SHP77 (cell line): ENCODE measurements at regions not wholly inside any gene's neighbourhood (a gene's known extent, or its start where the extent isn't known, plus 50 kb on each side); places are given as distances from the start of the nearest gene placed in this dataset.
"Not testable (repeated sequence)": the region's sequence is repeated elsewhere in the genome, so short reads cannot be mapped to it uniquely, and the experiment has no call there.

ENCODE experiments used
- DNase-seq, 2 experiments: peaks; one replicate each; lab custom pipeline; 2025; lab: John Stamatoyannopoulos, UW

DNA sequence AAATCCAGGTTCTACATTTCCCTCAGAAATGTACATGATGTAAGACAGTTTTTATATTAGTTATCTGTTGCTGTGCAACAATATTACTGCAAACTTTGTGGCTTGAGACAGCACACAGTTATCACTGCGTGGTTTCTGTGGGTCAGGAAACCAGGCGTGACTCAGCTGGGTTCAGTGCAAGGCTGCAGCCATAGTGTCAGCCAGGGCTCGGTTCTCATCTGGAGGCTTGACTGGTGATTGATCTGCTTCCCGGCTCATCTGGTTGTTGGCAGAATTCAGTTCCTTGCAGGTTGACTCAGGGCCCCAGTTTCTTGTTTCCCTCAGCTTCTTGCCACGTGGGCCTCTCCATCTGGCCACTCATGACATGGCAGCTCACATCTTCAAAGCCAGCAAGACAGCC lies 146.8 kb upstream of the ROPN1B start:
- DNase-seq, result not testable (repeated sequence)

DNA sequence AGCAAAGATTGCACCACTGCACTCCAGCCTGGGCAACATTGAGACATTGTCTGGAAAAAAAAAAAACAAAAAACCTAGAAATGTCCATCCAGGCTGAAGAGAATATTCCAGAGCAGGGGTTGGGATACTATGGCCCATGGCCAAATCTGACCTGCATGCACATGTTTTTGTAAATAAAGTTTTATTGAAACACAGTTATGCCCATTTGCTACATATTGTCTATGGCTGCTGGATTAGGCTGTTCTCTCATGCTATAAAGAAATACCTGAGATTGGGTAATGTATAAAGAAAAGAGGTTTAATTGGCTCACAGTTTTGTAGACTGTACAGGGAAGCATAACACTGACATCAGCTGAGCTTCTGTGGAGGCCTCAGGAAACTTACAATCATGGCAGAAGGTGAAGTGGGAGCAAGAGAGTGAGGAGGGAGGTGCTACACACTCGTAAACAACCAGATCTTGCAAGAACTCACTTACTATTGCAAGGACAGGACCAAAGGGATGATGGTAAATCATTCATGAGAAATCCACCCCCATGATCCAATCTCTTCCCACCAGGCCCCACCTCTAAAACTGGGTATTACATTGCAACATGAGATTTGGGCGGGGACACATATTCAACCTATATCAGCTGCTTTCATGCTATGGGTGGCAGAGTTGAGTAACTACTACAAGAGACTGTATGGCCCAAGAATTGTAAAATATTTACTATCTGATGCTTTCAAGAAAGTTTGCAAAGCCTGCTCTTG lies 137.8 kb upstream of the ROPN1B start:
- not testable (repeated sequence) for DNase-seq

DNA sequence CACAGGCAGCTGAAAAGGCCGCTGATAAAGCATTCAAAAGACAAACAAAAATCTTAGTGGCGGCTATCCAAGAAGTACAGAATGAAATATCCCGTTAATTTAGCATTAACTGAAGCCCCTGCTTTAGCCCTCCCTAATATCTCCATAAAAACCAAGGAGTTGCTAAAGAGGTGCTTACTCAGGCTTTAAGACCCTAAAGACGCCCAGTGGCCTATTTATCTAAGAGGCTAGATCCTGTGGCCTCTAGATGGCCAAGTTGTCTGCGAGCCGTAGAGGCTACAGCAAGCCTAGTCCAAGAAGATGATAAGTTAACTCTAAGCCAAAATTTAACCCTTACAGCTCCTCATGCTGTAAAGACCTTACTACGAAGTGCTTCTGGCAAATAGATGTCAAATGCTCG lies 133.4 kb upstream of the ROPN1B start:
- DNase-seq, result not testable (repeated sequence)

DNA sequence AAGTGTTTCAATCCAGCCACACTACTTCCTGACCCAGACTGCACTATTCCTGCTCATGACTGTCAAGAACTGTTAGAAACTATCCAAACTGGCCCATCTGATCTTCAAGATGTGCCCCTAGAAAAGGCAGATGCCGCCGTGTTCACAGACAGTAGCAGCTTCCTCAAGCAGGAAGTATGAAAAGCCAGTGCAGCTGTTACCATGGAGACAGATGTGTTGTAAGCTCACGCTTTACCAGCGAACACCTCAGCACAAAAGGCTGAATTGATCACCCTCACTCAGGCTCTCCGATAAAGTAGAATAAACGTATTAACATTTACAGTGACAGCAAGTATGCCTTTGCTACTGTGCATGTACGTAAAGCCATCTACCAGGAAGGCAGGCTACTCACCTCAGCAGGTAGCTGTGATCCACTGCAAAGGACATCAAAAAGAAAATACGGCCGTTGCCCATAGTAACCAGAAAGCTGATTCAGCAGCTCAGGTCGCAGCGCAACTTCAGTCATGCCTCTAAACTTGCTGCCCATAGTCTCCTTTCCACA lies 132.9 kb upstream of the ROPN1B start:
- peak in 1 of 2 experiments; percentile 1 for DNase-seq

DNA sequence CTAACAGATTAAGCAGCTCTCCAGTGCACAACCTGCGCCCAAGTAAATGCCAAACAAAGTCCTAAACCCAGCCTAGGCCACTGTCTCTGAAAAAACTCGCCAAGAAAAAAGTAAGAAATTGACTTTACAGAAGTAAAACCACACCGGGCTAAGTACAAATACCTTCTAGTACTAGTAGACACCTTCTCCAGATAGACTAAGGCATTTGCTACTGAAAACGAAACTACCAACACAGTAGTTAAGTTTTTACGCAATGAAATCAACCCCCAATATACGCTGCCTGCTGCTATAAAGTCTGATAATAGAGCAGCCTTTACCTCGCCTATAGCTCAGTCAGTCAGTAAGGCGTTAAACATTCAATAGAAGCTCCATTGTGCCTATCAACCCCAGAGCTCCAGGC lies 132.2 kb upstream of the ROPN1B start:
- not testable (repeated sequence) for DNase-seq

DNA sequence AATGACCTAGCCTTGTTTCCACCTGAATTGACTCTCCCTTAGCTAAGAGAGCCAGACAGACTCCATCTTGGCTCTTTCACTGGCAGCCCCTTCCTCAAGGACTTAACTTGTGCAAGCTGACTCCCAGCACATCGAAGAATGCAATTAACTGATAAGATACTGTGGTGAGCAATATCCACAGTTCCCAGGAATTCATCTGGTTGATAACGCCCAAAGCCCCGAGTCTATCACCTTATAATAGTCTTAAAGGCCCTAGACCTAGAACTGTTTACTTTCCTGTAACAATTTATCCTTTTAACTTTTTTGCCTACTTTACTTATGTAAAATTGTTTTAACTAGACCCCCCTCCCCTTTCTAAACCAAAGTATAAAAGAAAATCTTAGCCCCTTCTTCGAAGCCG lies 130.1 kb upstream of the ROPN1B start:
- not testable (repeated sequence) for DNase-seq

DNA sequence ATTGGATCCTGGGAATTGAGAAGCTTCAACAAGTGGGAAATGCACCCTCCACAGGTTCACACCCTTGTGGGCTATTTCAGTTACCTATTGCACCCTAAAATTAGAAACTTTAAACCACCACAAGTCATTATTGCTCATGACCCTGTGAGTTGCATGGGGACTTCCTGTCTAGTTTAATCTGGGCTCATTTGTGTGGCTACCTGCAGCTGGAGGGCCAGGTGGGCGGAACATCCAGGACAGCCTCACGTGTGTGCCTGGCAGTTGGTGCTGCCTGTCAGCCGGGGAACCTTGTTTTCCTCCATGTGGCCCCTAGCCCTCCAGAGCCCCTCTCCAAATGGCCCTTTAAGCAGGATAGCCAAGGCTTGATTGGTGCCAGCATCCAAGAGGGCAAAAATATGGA lies 128.5 kb upstream of the ROPN1B start:
- DNase-seq, result not testable (repeated sequence)

DNA sequence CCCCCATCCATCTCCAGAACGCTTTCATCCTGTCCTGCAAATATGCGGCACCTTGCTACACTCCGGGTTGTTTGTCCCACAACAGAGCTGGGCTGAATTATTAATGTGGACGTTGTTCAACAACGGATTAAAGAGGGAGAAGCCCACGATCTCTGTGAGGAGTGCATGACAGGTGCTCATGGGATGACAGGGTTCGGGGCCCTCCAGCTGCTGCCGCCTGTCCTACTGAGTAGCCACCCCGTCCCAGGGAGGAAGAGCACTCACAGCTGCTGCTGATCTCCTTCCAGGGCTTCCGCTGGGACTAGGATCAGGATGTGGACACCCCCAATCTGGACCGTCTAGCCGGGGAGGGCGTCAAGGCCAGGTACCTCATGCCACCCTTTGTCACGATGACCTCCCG lies 121.0 kb upstream of the ROPN1B start:
- DNase-seq, result not testable (repeated sequence)

DNA sequence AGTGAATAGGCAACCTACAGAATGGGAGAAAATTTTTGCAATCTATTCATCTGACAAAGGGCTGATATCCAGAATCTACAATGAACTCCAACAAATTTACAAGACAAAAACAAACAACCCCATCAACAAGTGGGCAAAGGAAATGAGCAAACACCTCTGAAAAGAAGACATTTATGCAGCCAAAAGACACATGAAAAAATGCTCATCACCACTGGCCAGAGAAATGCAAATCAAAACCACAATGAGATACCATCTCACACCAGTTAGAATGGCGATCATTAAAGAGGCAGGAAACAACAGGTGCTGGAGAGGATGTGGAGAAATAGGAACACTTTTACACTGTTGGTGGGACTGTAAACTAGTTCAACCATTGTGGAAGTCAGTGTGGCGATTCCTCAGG lies 114.0 kb upstream of the ROPN1B start:
- not testable (repeated sequence) for DNase-seq

DNA sequence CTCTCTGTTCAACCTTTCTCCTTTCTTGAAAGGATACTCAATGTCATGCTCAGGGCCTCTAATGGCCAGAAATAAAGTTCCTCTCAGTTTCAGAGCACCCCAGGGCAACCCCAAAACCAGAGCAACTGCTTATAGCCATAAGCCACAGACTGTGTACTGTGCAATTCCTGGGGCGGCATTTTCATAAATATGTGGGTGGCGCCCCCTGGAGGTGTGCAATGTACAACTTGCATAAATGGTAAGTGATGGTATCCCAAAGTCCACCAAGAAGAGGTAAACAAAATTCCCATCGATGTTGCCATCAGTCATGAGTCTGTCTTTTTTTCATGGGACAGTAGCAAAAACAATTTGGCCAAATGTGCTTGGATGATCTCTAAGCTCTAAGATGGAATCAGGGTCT lies 108.4 kb upstream of the ROPN1B start:
- DNase-seq, result not testable (repeated sequence)

DNA sequence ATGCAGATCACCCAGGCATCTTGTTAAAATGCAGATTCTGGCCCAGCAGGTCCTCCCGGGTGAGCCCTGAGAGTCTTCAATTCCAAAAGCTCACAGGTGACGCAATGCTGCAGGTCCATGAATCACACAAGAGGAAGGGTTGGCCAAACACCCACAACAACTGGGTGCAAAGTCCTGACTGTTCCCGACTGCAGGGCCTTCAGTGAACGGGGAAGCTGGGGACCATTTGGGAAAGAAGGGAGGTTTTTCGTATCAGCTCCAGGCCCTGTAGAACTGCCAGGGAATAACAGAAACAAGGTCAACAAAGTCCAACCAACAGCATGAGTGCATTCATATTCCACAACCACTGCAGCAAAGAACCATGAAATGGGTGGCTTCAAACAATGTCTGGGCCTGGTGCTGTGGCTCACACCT lies 106.1 kb upstream of the ROPN1B start:
- not testable (repeated sequence) for DNase-seq

DNA sequence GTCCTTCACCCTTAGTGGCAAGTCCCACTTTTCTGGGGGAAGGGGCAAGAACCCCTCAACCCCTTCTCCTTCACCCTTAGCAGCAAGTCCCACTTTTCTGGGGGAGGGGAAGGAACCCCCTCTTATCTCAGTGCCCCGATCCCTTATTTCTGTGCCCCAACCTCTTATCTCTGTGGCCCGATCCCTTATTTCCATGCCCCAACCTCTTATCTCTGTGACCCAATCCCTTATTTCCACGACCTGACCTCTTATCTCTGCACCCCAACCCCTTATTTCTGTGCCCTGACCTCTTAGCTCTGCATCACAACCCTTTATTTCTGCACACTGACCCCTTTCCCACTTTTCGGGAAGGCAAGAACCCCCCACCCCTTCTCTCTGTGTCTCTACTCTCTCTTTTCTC lies 104.4 kb upstream of the ROPN1B start:
- not testable (repeated sequence) for DNase-seq

DNA sequence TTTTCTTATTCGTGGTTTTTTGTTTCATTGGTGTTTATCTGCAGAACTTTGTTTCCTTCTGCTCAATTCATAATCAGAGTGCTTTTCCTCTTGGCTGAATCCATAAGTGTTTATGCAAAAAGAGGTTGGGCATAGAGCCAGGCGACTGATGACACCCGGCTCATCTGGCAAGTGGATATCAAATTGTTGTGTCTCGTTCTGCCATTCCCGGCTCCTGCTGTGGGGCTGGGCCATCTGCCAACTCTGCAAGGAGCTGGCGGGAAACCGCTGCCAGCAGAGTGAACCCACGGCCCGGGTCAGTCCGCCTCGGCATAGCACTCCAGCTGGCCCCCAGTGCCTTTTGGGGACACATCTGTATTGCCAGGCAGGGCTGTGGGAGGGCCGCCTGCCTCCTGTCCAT lies 83.0 kb upstream of the ROPN1B start:
- DNase-seq, result peak; percentile 72 to 87

DNA sequence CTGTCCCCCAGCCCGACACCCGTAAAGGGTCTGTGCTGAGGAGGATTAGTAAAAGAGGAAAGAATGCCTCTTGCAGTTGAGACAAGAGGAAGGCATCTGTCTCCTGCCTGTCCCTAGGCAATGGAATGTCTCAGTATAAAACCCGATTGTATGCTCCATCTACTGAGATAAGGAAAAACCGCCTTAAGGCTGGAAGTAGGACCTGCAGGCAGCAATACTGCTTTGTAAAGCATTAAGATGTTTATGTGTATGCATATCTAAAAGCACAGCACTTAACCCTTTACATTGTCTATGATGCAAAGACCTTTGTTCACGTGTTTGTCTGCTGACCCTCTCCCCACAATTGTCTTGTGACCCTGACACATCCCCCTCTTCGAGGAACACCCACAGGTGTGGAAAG lies 69.8 kb upstream of the ROPN1B start:
- DNase-seq, result not testable (repeated sequence)

DNA sequence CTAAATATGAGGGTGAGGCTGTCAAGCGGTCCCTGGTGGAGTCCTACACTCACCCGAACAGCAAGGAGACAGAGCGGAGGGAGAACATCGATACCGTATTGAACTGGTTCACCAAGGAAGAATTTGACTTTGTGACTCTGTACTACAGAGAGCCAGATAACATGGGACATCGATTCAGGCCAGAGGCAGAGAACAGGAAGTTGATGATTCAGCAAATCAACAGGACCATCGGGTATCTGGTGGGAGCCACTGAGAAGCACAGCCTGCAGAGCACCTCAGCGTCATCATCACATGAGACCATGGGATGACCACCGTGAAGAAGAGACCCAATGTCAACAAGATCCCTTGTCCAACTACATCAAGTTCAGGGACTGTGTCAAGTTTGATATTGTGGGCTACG lies 67.5 kb upstream of the ROPN1B start:
- DNase-seq, result not testable (repeated sequence)

DNA sequence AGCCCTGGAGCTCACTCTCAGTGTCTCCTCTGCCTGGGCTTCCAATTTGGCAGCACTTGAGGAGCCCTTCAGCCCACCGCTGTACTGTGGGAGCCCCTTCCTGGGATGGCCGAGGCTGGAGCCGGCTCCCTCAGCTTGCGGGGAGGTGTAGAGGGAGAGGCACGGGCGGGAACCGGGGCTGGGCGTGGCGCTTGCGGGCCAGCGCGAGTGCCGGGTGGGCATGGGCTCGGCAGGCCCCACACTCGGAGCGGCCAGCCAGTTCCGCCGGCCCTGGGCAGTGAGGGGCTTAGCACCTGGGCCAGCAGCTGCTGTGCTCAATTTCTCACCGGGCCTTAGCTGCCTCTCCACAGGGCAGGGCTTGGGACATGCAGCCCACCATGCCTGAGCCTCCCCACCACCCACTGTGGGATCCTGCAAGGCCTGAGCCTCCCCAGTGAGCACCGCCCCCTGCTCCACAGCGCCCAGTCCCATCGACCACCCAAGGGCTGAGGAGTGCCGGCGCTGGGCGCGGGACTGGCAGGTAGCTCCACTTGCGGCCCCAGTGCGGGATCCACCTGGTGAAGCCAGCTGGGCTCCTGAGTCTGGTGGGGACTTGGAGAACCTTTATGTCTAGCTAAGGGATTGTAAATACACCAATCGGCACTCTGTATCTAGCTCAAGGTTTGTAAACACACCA lies 65.1 kb upstream of the ROPN1B start:
- DNase-seq, result not testable (repeated sequence)

DNA sequence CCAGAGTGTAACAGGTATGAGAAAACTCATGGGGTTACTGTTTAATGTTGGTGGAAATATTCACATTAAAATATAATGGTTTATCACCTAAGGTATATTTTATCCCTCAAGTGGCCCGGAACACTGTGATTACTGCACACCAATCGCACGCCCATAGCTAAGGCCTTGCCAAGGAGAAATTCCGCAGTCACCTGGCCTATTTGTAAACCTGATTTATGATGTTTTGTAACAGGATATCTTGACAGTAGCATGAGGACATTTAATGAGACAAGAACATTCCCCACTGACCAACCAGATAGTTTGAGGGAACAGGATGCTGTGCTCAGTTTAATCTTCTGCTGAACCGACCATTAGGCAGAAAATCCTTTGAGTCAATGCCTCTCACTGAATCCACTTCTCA lies 61.7 kb upstream of the ROPN1B start:
- peak in 1 of 2 experiments; percentile 37 for DNase-seq

DNA sequence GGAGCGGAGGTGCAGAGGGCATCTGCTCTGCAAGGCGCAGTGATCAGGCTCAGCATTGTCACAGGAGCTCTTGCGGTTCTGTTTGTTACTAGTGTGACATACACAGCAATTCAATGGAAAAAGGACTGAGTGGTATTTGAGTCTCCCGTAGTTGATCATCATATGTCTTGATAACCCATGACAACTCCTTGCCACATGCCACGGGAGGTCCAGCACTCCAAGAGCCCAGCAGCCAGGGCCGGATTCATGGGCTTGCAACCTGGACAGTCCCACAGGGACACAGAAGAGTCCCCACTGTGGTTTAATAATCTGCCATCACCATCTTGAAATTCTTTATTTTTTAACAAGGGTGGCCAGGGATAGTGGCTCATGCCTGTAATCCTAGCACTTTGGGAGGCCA lies 58.1 kb upstream of the ROPN1B start:
- DNase-seq, result not testable (repeated sequence)

DNA sequence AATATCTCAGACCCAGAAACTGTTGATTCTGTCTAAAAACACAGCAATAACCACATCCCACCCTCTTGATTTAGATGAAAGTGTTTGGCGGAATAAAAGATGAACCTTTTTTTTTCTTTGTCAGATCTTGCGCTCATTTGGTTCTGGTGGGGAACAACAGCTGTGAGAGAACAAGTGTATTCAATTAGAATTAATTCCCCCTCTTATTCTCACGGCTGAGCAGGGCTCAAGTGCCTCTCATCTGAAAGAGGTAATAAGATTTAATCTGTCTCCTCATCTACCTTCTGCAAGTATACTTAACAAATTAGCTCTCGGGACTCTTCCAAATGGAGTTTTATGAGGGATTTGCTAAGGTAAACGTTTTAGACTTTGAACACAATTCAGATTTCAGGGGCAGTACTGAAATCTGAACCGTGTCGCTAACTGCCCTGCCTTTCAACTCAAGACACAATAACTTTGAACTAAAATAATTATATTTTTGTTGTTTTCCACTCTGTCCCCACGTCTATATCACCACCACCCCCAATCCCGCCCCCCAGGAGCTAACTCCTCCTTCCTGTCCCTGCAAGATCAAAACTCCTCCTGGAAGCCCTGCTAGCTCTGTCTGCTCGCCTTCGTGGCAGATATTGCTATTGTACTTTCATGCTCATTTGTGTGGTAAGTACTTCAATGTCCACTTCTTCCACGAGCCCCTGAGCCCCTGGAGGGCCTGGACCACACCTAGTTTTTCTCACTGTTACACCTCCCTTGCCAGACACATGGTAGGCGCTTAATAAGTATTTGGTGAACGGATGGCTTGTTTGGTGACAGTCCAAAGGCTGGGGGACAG lies 54.2 kb upstream of the ROPN1B start:
- not testable (repeated sequence) for DNase-seq

DNA sequence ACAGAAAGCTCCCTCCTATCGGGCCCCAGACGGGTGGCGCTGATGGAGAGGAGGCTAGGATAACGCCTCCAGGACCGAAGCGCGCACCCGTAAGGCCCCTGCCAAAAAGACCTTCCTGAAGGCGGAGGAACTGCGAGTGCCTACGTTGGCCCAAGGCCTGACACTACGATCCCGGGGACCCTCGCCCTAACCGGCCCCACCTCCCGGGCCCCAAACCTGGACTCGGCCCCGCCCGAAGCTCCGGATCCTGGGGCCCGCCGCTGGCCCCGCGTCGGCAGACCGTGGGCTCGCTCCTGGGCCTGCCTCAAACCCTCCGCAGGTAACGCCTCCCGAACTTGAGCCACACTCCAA lies 53.6 kb upstream of the ROPN1B start:
- not testable (repeated sequence) for DNase-seq

DNA sequence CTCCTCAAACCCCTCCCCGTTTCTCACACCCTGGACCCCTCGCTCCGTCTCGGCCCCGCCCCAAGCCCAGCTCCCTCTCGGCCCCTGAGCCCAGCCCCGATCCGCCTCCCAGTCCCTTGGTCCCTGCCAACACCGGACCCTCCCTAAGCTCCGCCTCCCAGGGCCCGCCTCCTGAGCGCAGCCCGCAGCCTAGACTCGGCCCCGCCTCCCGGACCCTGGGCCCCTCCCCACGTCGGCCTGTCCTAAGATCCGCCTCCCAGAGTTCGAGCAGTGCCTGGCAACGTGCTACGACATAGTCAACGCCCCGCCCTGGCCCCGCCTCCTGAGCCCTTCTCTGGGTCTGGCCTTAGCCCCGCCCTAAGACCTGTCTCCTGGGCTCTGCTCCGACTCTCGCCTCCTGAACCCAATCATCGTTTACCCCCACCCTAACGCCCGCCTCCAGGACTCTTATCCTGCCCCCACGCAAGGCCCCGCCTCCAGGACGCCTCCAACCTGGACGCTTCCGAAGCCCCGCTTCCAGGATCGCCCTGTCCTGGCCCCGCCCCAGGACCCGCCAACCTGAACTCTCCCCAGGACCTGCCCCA lies 53.1 kb upstream of the ROPN1B start:
- peak; percentile 95 to 96 for DNase-seq

DNA sequence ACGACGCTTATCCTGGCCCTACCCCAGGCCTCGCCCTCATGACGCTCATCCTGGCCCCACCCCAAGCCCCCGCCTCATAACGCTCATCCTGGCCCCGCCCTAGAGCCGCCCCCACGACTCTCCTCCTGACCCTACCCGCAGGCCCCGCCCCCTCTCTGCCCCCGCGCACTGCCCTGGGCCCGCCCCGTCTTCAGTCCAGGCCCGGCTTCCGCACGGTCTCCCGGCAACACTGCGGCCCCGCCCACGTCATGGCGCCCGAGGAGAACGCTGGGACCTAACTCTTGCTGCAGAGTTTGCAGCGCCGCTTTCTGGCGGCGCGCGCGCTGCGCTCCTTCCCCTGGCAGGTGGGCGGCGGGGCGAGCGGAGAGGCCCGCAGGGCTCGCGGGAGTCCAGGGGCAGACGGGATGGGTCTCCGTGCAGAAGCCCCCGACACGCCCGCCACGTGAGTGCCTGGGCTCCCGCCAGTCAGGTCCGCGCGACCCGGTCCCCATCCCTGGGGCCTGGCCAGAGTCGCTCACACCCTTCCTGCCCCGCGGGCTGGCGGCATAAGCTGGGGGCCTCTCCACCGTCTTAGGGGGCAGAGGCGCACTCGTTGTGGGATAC lies 52.5 kb upstream of the ROPN1B start:
- DNase-seq, result peak; percentile 94 to 96
